MCF 10A (cell line): ENCODE measurements at regions not wholly inside any gene's neighbourhood (a gene's known extent, or its start where the extent isn't known, plus 50 kb on each side); places are given as distances from the start of the nearest gene placed in this dataset.

Source experiments
- BruUV-seq: library from RNA; stranded (reverse); fragments of 400-500 nt; replicated peaks from 2 replicates; lab custom pipeline; 2021; lab: Mats Ljungman, UMichigan
- CTCF ChIA-PET: fragments of 300-600 bp; sonication (Branson Sonifier 250); formaldehyde crosslinking; extraction: SDS; loops from one replicate; lab custom pipeline; 2021; ENCODE audit warnings: antibody characterized with exemption, inconsistent platforms; lab: Yijun Ruan, JAX
- POLR2A ChIA-PET: fragments of 300-600, 350-650 bp; sonication (Branson Sonifier 250); formaldehyde crosslinking; extraction: SDS; loops from one replicate; lab custom pipeline; 2020; ENCODE audit warnings: antibody characterized with exemption, inconsistent platforms; lab: Yijun Ruan, JAX
- DNase-seq: peaks from one replicate; pipeline ENCODE4 v3.0.0-alpha.2; 2018; ENCODE audit not compliant: unreplicated experiment
- H3K27ac Mint-ChIP-seq: one replicate; pipeline ENCODE4 v1.8.0; 2022; ENCODE audit warnings: mild to moderate bottlenecking, low read depth, mixed read lengths; ENCODE audit not compliant: unreplicated experiment
- H3K27me3 Mint-ChIP-seq: one replicate; pipeline ENCODE4 v1.8.0; 2022; ENCODE audit warnings: mixed read lengths; ENCODE audit not compliant: insufficient read depth, unreplicated experiment
- H3K36me3 Mint-ChIP-seq: one replicate; pipeline ENCODE4 v1.8.0; 2022; ENCODE audit warnings: mild to moderate bottlenecking, moderate library complexity, mixed read lengths; ENCODE audit not compliant: insufficient read depth, unreplicated experiment
- H3K4me1 Mint-ChIP-seq: one replicate; pipeline ENCODE4 v1.8.0; 2022; ENCODE audit warnings: mixed read lengths; ENCODE audit not compliant: insufficient read depth, unreplicated experiment
- H3K4me3 Mint-ChIP-seq: one replicate; pipeline ENCODE4 v1.8.0; 2022; ENCODE audit warnings: mild to moderate bottlenecking, moderate library complexity, mixed read lengths; ENCODE audit not compliant: unreplicated experiment
- H3K9me3 Mint-ChIP-seq: one replicate; pipeline ENCODE4 v1.8.0; 2022; ENCODE audit warnings: mixed read lengths; ENCODE audit not compliant: unreplicated experiment
- intact Hi-C: fragments of 100-400 bp; cut with micrococcal nuclease; formaldehyde crosslinking; loops from 2 replicates; pipeline ENCODE4 v1.14.1; 2022
- TF ChIP-seq, protein P1 (sequence below): fragments of 200-600 bp; IDR thresholded peaks from one replicate; pipeline ENCODE4 v1.8.0; 2022; ENCODE audit warnings: antibody characterized with exemption, mild to moderate bottlenecking; ENCODE audit not compliant: unreplicated experiment

- intact Hi-C loops, result no loop called here
- Mint-ChIP-seq H3K27me3 (no peaks in the 10 kb centered on the region), H3K27ac (no peak overlapping the region), H3K9me3 (no peaks in the 10 kb centered on the region), H3K4me1 (no peaks in the 10 kb centered on the region), H3K36me3 (no peaks in the 10 kb centered on the region), H3K4me3 (no peak overlapping the region)
- no TSS peak for BruUV-seq
- TF ChIP-seq, protein P1, sequence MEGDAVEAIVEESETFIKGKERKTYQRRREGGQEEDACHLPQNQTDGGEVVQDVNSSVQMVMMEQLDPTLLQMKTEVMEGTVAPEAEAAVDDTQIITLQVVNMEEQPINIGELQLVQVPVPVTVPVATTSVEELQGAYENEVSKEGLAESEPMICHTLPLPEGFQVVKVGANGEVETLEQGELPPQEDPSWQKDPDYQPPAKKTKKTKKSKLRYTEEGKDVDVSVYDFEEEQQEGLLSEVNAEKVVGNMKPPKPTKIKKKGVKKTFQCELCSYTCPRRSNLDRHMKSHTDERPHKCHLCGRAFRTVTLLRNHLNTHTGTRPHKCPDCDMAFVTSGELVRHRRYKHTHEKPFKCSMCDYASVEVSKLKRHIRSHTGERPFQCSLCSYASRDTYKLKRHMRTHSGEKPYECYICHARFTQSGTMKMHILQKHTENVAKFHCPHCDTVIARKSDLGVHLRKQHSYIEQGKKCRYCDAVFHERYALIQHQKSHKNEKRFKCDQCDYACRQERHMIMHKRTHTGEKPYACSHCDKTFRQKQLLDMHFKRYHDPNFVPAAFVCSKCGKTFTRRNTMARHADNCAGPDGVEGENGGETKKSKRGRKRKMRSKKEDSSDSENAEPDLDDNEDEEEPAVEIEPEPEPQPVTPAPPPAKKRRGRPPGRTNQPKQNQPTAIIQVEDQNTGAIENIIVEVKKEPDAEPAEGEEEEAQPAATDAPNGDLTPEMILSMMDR, result no peak
- no peak for DNase-seq
- POLR2A ChIA-PET, result no interaction called here
- CTCF ChIA-PET, result interaction anchor here (0.9 kb wide), 1 partner anchor 1017 kb away, joined by 4 read pairs; no protein-coding TSS in a partner anchor
Measured at GRCh38 chr5:145221416-145221815, 613.7 kb downstream of the PRELID2 start.

GRCh38 chr5:145220481-145220880, 614.7 kb downstream of the PRELID2 start:
- no peaks in the 10 kb centered on the region for H3K4me1 Mint-ChIP-seq
- POLR2A ChIA-PET, result no interaction called here

DNA sequence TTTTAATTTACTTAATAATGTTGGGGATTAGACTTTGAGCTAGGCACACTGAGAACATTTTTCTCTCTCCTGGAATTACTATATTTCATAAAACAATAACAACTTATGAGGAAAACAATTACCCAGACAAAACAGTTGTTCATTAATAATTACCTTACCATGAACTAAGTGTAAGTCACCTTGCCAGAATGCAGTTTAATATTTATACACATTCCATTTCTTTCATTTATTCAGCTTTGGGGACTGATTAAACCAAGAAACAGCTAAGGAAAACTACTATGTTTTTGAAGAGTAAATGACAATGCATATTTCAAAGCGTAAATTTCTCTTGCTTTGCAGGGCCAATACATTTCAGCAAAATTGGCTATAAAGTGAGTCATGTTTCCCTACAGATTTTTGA, 616.2 kb downstream of the PRELID2 start:
- ChIA-PET CTCF (no interaction called here), POLR2A (no interaction called here)
- intact Hi-C loops, result no loop called here
- no peak for DNase-seq
- no peaks in the 10 kb centered on the region for H3K27me3 Mint-ChIP-seq
- H3K27ac Mint-ChIP-seq, result no peak overlapping the region
- H3K4me3 Mint-ChIP-seq, result no peak overlapping the region
- H3K9me3 Mint-ChIP-seq, result peaks cover 14% of the 10 kb centered on the region
- no TSS peak for BruUV-seq
- TF ChIP-seq, protein P1, result no peak
- no peaks in the 10 kb centered on the region for H3K4me1 Mint-ChIP-seq
- H3K36me3 Mint-ChIP-seq, result no peaks in the 10 kb centered on the region

More at GRCh38 chr5:145220481-145220880, 614.7 kb downstream of the PRELID2 start:
- Mint-ChIP-seq H3K27ac (no peak overlapping the region), H3K9me3 (peaks cover 4% of the 10 kb centered on the region), H3K4me3 (no peak overlapping the region), H3K36me3 (no peaks in the 10 kb centered on the region), H3K27me3 (no peaks in the 10 kb centered on the region)
- intact Hi-C loops, result no loop called here
- TF ChIP-seq, protein P1, result no peak
- no TSS peak for BruUV-seq
- no peak for DNase-seq
- CTCF ChIA-PET, result no interaction called here

GRCh38 chr5:145218019-145218418, 617.1 kb downstream of the PRELID2 start:
- Mint-ChIP-seq H3K27ac (no peak overlapping the region), H3K4me1 (no peaks in the 10 kb centered on the region), H3K27me3 (no peaks in the 10 kb centered on the region), H3K9me3 (peaks cover 16% of the 10 kb centered on the region), H3K4me3 (no peak overlapping the region), H3K36me3 (no peaks in the 10 kb centered on the region)
- POLR2A ChIA-PET, result no interaction called here
- intact Hi-C loops, result no loop called here
- BruUV-seq, result no TSS peak
- DNase-seq, result no peak
- CTCF ChIA-PET, result no interaction called here
- TF ChIP-seq, protein P1, result no peak
